K562 (cell line): ENCODE measurements at regions not wholly inside any gene's neighbourhood (a gene's known extent, or its start where the extent isn't known, plus 50 kb on each side); places are given as distances from the start of the nearest gene placed in this dataset.

ENCODE experiments used
- ETV6 ChIP-seq, 3 experiments: fragments of 150-350 bp in 1 of 3; sonication (generic) in 1 of 3; formaldehyde crosslinking in 1 of 3; IDR thresholded peaks; 2 replicates each; pipeline versions ENCODE4 v1.6.1 to v1.8.0; 2014 to 2022; ENCODE audit warnings: borderline replicate concordance in 2 of 3, low read depth in 2 of 3, antibody characterized with exemption in 1 of 3, low read length in 1 of 3, mild to moderate bottlenecking in 1 of 3, missing genetic modification reagents in 1 of 3
- MYNN ChIP-seq, 2 experiments: sonication (generic); formaldehyde crosslinking in 1 of 2; IDR thresholded peaks; 2 replicates each; pipeline versions ENCODE4 v1.5.0 to v1.6.1; 2016 to 2020; ENCODE audit warnings: antibody characterized with exemption in 1 of 2, missing genetic modification reagents in 1 of 2
- POLR2A ChIP-seq: fragments of 450-650 bp; conservative IDR thresholded peaks from 2 replicates; pipeline ENCODE4 v1.6.1; 2016
- POLR2AphosphoS2 ChIP-seq: IDR thresholded peaks from 2 replicates; pipeline ENCODE4 v1.6.1; 2012; ENCODE audit warnings: low read length, improper control_type of control experiment
- ZNF592 ChIP-seq: fragments of 450-650 bp; IDR thresholded peaks from 2 replicates; pipeline ENCODE4 v1.6.1; 2017; ENCODE audit warnings: antibody characterized with exemption, mild to moderate bottlenecking

GRCh38 chr4:115927382-115927781 lies 814.0 kb upstream of the NDST4 start:
- no peak for TF ChIP-seq ETV6 (IDR thresholded peaks at IDR 0.05; ENCODE audit: borderline replicate concordance in 1 of 2, low read depth in 2 of 2, low read length in 1 of 2)
- TF ChIP-seq ETV6 (CRISPR knock-in tag; IDR thresholded peaks at IDR 0.05; ENCODE audit: borderline replicate concordance), result no peak
- TF ChIP-seq MYNN (IDR thresholded peaks at IDR 0.05), result no peak
- no peak for TF ChIP-seq MYNN (CRISPR knock-in tag; IDR thresholded peaks at IDR 0.05)
- no peak for TF ChIP-seq POLR2AphosphoS2
- no peak for TF ChIP-seq ZNF592
- no peak for TF ChIP-seq POLR2A
